GM19240 (cell line): ENCODE measurements at regions not wholly inside any gene's neighbourhood (a gene's known extent, or its start where the extent isn't known, plus 50 kb on each side); places are given as distances from the start of the nearest gene placed in this dataset.

ENCODE experiments used
- DNase-seq: peaks from one replicate; pipeline ENCODE4 v3.0.0; 2011; ENCODE audit warnings: low spot score; ENCODE audit not compliant: insufficient read length

DNA sequence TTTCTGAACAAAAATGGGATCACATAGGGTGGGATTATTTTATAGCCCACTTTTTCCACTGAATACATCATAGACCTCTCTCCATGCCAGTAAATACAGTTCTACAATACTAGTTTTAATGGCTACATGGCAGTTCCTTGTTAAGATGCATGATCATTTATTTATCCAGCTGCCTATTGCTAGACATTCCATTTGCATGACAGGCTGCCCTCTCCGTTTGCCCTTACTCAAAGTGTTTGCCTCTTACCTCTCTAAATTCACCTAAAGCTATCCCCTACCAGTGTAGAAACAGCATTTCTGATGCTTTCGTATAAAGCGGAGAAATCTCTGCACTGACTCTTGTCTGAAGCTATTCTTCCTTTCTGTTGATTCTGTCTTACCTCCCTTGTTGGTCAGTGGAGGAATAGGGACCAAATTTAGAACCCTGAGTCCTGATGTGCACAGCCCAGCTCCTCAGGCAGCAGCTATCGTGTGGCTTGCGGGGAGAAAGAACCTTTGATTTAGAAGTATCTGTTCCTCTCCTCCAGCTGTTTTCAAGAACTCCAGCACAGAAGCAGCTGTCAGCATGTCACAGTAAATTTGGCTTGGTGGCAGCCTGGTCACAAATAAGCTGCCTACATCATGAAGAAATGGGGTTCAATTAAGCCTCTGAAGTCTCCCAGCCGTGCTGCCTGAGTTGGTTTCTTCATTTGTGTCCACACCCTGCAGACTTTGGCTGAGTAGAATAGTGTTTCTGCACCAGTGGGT, 337.3 kb downstream of the PRDM2 start:
- no peak for DNase-seq

- no peak for DNase-seq
Observed at GRCh38 chr1:14039582-14040430, 339.8 kb downstream of the PRDM2 start.

GRCh38 chr1:14049965-14050364, 350.0 kb downstream of the PRDM2 start:
- no peak for DNase-seq

- DNase-seq, result no peak
Observed at GRCh38 chr1:14055442-14056223, 355.6 kb downstream of the PRDM2 start.

DNA sequence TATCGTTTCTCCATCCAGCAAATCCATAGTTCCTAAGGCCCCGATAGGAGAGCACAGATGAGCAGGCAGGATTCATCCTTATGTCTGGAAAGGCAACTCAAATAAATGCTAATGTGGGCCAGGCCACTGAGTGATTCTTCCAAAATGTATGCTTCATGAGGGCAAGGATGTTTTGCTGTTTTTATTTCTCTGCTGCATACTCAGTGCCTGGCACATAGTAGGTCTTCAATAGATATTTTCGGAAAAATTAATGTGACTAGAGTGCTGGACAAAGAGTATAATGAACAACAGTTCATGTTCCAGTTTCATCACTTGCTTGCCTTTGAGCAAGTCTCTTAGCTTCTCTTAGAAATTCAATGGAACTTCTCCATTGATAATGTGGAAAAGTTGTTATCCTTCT, 357.7 kb downstream of the PRDM2 start:
- DNase-seq, result no peak

GRCh38 chr1:14061204-14061603, 361.2 kb downstream of the PRDM2 start:
- DNase-seq, result no peak

DNA sequence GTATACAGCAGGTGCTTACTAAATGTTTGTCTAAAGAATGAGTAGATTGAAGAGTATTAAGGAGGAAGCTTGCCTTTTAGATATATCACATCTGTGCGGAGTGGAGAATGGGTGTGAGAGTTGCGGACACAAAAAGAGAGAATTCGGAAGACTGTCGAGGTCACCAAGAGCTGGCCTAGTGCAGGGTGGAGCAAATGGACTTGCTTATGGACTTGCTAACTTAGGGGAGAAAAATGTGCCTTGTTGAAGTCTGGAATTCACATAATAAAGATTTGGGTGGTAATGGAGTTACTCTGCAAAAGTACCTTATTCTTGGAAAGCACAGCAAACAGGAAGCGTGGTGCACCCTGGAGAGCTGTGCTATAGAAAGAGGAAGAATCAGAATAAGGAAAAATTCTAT, 361.7 kb downstream of the PRDM2 start:
- DNase-seq, result no peak

DNA sequence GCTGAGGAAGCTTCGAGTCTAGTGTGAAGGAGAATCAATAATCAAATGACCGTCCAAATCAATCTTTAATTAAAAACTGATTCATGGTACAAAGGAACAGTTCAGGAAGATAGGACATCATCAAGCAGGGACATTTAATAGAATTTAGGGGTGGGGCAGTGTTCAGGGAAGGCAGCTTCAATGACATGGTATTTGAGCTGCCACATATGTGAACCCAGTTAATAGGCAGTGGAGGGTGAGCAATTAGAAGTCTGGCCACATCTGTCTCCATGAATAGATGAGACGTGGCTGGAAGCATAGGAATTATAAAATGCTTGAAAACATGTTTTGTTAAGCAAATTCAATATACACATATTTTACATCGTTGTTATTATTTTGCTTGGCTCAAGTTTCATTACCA, 362.7 kb downstream of the PRDM2 start:
- DNase-seq, result no peak

DNA sequence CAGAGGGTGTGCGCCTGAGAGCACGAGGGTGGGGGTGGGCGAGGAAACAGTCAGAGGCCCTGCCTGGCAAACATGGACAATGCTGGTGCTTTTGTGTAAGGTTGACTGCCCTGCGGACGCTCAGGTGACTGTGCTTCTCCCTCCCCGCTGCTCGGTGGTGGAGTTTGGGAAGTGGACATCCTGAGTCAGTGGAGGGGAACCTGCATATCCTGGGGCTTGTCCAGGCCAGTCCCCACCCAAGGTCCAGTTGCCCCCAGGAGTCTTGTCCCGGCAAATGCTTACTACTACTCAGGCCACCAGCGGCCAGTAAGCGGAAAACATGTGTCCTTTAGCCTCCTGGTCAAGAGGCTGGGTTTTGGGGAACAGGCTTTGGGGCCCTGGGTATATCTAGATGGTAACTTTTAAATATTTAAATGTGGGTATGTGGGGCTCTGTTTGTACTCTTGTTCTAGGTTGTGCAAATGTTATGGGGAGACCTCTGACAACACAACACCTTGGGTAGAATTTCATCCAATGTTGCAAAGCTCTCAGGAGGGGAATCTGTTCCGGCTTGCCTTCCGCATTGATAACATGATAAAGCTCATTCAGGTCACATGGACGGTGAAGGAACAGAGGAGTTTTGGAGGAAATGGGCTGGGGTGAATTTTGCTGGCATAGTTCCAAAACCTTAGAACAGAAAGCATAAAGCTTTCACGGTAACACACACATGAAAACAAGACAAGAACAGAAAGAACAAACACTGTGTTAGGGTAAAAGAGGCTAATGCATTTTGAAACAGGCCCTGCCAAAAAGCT, 364.9 kb downstream of the PRDM2 start:
- DNase-seq, result no peak

GRCh38 chr1:14065486-14065885, 365.5 kb downstream of the PRDM2 start:
- no peak for DNase-seq

- DNase-seq, result no peak
Observed at GRCh38 chr1:14067036-14067435, 367.0 kb downstream of the PRDM2 start.

DNA sequence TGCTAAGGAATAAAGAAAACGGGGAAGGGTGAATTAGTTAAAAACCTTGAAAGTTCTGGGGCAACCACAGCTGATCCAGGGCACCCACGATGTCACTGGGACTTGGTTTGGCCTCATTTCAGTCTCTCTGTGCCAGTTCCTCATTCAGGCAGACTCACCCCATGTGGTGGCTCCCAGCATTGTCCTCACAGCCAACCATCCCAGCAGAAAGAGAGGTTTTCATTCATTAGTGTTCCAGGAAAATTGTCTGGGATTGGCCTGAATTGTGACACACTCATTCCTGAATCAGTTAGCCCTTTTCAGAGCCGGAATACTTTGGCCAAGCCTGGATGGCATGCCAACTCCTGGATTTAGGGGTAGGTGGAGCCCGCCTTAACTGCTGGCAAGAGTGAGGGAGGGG, 367.7 kb downstream of the PRDM2 start:
- no peak for DNase-seq

- DNase-seq, result no peak
Observed at GRCh38 chr1:14071581-14071980, 371.6 kb downstream of the PRDM2 start.

GRCh38 chr1:14080653-14081052, 380.7 kb downstream of the PRDM2 start:
- no peak for DNase-seq

DNA sequence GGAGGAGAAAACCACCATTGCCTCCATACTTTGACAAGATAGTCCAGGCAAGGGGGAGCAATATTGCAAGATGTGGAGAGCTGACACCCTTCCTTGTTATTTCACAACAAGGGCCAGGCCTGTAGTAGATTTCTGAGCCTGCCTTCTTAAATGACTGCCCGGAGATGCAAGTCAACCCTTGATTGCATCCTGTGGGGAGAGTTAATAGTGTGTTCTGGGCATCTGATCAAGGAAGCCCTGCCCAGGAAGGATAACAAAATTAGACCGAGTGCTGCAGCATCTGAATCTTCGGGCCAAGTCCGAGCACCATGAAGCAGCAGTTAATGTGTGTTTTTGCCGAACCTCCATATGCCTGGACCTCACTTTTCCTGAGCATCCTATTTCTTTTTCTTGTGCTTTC, 382.3 kb downstream of the PRDM2 start:
- no peak for DNase-seq

DNA sequence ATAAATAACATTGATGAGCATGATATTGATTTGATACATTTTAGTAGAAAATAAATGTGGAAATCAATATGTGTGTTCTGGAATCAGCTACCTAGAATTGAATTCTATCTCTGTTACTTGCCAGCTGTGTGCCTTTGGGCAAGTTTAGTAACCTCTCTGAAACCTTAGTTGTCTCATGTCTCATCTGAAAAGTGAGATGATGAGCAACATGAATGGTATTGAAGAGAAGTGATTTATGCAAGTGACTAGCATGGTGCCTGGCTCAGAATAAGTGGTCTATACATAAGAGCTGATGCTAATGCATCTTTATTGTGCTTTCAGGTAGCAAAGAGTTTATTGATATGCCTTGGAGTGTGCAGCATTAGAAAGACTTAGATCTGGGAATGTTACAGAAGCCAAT, 383.3 kb downstream of the PRDM2 start:
- no peak for DNase-seq

DNA sequence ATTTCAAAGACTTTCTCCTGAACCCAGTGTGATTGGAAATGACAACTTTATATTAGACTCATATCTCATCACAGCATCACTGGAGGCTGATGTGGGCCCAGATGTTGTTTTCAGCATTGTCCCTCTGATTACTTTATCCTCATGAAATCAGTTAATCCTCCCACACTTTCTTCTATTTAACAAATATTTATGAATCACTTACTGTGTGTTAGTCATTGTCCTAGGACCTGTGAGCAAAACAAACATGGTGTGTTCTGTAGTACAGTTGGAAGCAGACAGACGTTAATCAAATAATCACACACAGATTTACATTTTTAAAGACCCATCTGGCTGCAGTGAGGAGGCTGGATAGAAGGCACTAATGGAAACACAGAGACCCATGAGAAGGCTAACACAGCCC, 383.7 kb downstream of the PRDM2 start:
- DNase-seq, result no peak

- DNase-seq, result no peak
Observed at GRCh38 chr1:14090062-14090461, 390.1 kb downstream of the PRDM2 start.

DNA sequence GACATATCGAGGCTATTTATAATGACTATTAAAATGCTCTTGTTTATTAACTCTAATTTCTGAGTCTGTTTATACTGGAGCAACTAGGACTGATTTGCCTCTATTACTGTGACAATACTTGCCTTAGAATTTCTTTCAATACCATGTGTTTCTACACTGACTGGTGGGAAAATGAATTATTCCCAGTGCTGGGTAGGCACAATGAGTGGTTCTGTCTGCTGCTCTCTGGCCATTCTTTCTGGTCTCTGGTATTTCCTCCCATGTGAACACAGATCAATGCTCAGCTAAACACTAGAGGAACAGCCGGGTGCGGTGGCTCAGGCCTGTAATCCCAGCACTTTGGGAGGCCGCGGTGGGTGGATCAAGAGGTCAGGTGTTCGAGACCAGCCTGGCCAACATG, 390.5 kb downstream of the PRDM2 start:
- no peak for DNase-seq

DNA sequence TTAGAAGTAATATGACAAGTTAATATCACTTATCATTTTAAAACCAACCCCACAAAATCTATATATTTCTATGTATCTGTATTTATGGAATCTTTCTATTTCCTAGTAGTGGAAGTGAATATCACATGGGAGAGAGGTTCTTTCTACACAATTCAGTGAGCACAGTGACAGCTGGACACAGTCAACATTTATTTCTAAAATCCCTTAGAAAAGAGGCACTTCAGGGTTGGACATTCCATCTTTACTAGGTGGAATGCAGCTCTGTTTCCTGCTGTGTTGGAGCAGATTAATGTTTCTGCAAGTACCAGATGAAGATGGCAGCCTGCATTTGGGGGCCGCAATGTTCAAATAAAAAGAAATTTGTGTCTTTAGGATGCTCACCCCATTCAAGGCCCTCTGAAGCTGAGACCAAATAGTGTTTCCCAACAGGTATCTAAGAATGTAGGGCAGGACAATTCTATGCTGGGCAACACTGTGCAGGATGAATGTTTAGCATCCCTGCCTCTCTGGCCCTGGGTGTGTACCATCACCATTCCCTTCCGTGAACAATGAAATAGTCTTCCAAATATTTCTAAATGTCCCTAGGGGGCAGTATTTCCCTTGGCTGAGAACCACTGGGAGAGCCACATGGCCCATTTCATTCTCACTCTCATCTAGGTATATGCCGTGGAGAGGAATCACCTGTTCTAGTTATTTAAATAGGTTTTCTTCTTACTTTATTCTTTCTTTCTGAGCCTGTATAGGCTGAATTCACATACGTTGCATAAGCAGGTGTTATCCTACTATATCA, 394.8 kb downstream of the PRDM2 start:
- peak; percentile 10 for DNase-seq
